GM18498 (cell line): ENCODE measurements at regions not wholly inside any gene's neighbourhood (a gene's known extent, or its start where the extent isn't known, plus 50 kb on each side); places are given as distances from the start of the nearest gene placed in this dataset.
"Not testable (repeated sequence)": the region's sequence is repeated elsewhere in the genome, so short reads cannot be mapped to it uniquely, and the experiment has no call there.

Experiments
- ATAC-seq: cut with Tn5 transposase; IDR thresholded peaks from one replicate; pipeline ENCODE4 v1.9.1; 2021; ENCODE audit warnings: mild to moderate bottlenecking, moderate library complexity; ENCODE audit not compliant: unreplicated experiment

GRCh38 chr9:82757924-82758323 is 305.0 kb downstream of the RASEF start:
- no peak for ATAC-seq

DNA sequence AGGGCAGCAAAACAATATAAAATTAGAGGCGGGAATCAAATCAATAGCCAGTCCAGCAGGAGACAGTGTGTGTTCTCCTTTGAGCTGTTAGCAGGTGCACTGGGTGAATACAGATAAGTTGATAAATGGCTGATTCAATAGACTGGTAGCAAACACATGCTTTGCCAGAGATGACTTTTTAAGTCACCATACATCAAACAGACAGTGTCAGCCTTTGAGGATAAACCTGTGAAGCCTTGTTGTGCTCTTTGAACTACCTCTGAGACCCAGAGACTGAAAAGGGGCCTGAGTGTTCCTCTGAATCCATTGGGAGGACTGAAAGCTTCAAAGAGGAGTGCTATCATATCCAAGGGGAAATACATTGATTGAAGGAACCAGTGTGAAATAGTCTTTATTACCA is 301.9 kb downstream of the RASEF start:
- no peak for ATAC-seq

GRCh38 chr9:82761956-82762355 is 301.0 kb downstream of the RASEF start:
- ATAC-seq: no peak

GRCh38 chr9:82763656-82764055 is 299.3 kb downstream of the RASEF start:
- no peak for ATAC-seq

DNA sequence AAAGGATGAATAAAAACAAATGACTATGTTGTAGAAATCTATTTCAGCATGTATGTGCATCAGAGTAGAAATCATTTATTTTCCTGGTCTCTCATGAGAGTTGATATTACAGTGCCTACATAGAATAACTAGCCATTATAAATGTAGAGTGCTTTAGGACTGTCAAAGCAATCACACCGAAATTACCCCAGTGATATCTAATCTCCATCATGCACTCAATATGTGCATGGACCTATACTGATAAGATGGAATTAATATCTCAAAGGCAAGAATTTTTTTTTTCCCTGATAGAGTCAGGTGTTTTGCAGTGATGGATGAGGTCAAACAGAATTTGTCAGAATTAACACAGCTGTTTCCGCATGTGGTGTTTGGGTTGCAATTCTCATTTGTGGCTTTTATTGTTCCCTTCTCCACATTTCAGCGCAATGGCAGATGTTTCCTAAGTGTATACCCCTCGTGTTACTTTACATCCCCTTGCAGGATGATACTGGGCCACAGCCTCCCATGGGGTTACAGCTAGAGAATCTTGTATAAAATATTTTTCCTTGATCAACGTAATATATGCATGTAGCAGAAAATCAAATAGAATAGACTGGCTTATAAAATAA is 298.8 kb downstream of the RASEF start:
- ATAC-seq: no peak

- not testable (repeated sequence) for ATAC-seq
These were observed 288.2 kb downstream of the RASEF start for GRCh38 chr9:82774707-82775231.

DNA sequence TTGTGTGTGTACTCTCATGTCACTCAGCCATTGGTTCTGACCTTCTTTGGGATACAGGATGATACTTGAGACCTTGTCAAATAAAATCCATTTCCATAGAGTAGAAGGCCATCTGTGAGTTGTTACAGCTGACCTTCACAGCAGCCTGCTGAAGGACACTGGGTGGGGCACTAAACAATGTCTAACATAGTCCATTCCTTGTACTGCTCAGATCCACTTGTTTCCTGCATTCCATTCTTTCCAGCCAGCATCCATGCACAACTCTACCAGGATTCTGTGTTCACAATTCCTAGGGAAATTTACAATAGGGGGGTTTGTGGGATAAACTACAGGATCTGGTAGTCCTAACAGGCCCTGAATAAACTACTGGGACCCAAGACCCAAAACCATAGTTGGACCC is 286.4 kb downstream of the RASEF start:
- no peak for ATAC-seq

GRCh38 chr9:82777366-82777765 is 285.6 kb downstream of the RASEF start:
- no peak for ATAC-seq

DNA sequence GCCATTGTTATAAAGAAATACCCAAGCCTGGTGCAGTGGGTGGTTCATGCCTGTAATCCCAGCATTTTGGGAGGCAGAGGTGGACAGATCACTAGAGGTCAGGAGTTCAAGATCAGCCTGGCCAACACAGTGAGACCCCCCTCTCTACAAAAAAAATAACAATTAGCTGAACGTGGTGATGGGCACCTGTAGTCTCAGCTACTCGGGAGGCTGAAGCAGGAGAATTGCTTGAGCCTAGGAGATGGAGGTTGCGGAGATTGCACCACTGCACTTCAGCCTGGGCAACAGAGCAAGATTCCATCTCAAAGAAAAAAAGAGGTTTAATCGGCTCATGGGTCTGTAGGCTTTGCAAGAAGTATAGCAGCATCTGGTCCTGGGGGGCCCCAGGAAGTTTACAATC is 284.0 kb downstream of the RASEF start:
- ATAC-seq: not testable (repeated sequence)

GRCh38 chr9:82780017-82780416 is 282.9 kb downstream of the RASEF start:
- no peak for ATAC-seq

GRCh38 chr9:82781921-82782392 is 281.0 kb downstream of the RASEF start:
- no peak for ATAC-seq

DNA sequence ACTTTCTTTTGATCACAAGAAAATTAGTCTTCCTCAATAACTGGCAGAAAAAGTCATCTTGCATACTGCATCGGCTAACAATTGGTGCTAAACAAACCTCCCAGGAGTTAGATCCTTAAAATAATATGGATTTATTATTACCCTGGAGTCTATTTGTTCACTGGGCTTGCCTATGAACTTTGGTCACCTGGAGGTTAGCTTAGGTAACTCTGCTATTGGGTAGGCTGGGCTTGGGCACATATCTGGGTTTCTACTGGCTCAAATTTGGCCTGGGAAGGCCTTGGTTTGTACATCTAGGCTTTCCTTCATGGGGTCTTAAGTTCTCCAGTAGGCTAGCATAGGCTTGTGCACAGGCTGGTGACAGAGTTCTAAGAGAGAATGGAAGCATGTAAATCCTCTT is 279.9 kb downstream of the RASEF start:
- no peak for ATAC-seq

DNA sequence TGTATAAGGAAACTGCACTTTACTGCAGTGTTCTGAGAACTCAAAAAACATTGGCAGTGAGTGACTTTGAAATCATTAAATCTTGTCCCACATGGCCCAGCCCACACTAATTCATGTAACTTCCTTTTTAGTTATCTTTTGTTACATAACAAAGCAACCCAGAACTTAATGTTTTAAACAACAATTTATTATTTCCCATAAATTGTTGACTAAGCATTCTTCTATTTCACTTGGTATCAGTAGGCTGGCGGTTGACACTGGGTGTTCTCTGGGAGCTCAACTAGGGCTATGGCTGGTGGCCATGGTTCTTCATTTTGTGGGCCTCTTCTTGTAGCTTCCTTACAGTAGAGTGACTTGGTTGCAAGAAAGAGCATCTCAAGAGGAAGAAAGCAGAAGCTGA is 278.4 kb downstream of the RASEF start:
- no peak for ATAC-seq

- no peak for ATAC-seq
These were observed 273.7 kb downstream of the RASEF start for GRCh38 chr9:82789155-82789824.

DNA sequence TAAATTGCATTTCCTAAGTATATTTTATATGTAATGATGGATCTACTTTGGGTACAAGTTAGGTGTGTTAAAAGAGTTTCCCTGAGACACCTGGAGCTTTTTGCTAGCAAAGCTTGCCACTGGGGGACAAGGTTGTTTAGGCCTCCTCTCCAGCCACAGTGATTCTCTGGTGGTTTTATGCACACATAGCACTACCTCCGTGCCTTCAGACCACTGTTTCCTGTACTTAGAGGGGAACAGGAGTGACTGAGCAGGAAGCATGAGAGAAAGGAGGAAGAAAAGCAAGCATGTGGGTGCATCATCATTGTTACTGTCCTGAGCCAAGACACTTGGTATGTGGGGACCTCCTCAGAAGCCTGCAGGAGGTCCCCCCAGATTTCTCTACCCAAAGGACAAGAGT is 272.1 kb downstream of the RASEF start:
- ATAC-seq: no peak

DNA sequence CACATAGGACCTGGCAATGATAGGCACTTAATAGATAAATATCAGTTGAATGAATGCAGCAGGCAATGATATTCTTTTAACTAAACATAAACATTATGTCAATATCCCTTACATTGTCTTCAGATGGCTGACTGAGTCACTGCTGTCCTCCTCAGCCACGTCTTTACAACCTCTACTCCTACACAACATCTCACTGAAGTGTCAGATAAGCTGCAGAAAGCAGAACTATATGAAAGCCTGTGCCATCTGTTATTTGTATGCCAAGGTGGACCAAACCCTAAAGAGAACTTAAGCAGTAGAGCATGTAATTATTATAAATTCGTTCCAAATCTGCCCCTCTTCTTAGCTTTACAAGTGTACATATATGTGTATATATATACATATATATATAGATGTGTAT is 271.2 kb downstream of the RASEF start:
- ATAC-seq: no peak

- ATAC-seq: no peak
These were observed 265.4 kb downstream of the RASEF start for GRCh38 chr9:82797534-82797933.

GRCh38 chr9:82799286-82799685 is 263.7 kb downstream of the RASEF start:
- no peak for ATAC-seq

DNA sequence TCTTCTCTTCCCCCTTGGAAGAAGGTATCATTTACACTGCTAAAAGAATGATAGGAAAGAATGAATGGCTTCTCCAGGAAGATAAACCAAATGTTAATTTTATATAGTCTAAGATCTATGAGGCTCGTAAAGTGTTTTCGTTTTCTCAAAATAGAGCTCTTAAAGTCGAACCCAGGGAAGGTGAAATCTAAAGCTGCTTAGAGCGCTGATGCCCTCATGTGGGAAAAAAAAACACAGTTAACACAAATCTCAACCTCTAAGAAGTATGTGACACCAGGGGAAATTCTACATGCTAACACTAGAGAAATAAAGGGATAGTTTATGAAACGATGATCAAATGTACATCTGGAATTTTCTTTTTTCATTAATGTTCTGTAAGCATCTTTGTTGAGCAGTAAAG is 257.9 kb downstream of the RASEF start:
- ATAC-seq: no peak

GRCh38 chr9:82808478-82808877 is 254.5 kb downstream of the RASEF start:
- ATAC-seq: no peak

DNA sequence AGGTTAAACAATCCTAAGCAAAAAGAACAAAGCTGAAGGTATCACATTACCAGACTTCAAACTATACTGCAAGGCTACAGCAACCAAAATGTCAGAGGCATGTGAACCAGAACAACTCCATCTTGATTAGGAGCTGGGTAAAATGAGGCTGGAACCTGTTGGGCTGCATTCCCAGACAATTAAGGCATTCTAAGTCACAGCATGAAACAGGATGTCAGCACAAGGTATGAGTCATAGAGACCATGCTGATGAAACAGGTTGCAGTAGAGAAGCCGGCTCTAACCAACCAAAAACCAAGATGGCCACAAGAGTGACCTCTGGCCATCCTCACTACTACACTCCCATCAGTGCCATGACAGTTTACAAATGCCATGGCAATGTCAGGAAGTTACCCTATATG is 252.0 kb downstream of the RASEF start:
- no peak for ATAC-seq

DNA sequence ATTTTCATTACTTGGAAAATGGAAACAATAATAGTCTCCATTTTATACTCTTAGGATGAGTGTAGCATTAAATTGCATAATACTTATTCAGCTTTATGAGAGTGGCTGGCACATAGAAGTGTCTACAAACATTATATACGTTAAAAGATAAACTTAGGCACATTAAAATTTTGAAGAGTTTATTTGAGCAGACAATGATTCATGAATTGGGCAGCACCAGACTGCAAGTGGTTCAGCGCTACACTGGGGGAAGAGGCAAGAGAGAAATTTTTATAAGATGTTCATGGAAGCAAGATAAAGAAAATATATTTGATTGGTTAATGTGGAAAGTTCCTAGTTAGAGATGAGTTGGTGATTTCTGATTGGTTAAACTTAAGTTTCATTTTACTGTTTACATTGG is 243.7 kb downstream of the RASEF start:
- no peak for ATAC-seq

GRCh38 chr9:82820186-82820585 is 242.8 kb downstream of the RASEF start:
- ATAC-seq: no peak
